CD14-positive monocyte (primary cell): ENCODE measurements at regions not wholly inside any gene's neighbourhood (a gene's known extent, or its start where the extent isn't known, plus 50 kb on each side); places are given as distances from the start of the nearest gene placed in this dataset.

Experiments
- DNase-seq, 3 donors: peaks; one replicate each; pipeline ENCODE4 v3.0.0-alpha.2; 2011 to 2022
- H2AFZ ChIP-seq: 2 replicates; pipeline ENCODE4 v1.6.0; 2012; ENCODE audit warnings: mild to moderate bottlenecking, low read depth, low read length, inconsistent platforms; ENCODE audit not compliant: insufficient read depth, poor library complexity, severe bottlenecking
- H3K27ac ChIP-seq, 2 donors: 1 replicate in 1 of 2; 2 replicates in 1 of 2; pipeline ENCODE4 v1.5.1; 2012 to 2013; ENCODE audit warnings: low read length in 2 of 2, control low read depth in 1 of 2, inconsistent platforms in 1 of 2, low read depth in 1 of 2, mild to moderate bottlenecking in 1 of 2
- H3K27me3 ChIP-seq, 2 donors: one replicate each; pipeline versions ENCODE4 v1.6.0 to v1.6.1; 2011 to 2013; ENCODE audit warnings: low read length in 2 of 2; ENCODE audit not compliant: control insufficient read depth in 2 of 2, insufficient read depth in 2 of 2
- H3K36me3 ChIP-seq, 2 donors: replicated peaks in 1 of 2; 1 replicate in 1 of 2; 2 replicates in 1 of 2; pipeline versions ENCODE4 v1.5.1 to v1.6.1; 2012 to 2013; ENCODE audit warnings: low read length in 2 of 2, control low read depth in 1 of 2, inconsistent platforms in 1 of 2, mild to moderate bottlenecking in 1 of 2; ENCODE audit not compliant: insufficient read depth in 2 of 2, control insufficient read depth in 1 of 2
- H3K4me1 ChIP-seq, 2 donors: 1 replicate in 1 of 2; 2 replicates in 1 of 2; pipeline versions ENCODE4 v1.5.1 to v1.6.1; 2012 to 2013; ENCODE audit warnings: low read length in 2 of 2, control low read depth in 1 of 2, inconsistent platforms in 1 of 2, mild to moderate bottlenecking in 1 of 2, moderate library complexity in 1 of 2; ENCODE audit not compliant: insufficient read depth in 2 of 2, control insufficient read depth in 1 of 2
- H3K4me2 ChIP-seq: replicated peaks from 2 replicates; pipeline ENCODE3; 2012; ENCODE audit warnings: low read length, moderate library complexity, mild to moderate bottlenecking; ENCODE audit not compliant: poor library complexity, severe bottlenecking; ENCODE audit errors: extremely low read depth
- H3K4me3 ChIP-seq, 3 experiments: fragments of 200-600 bp in 1 of 3; sonication (generic) in 1 of 3; replicated peaks in 1 of 3; 1 replicate in 2 of 3; 2 replicates in 1 of 3; pipeline ENCODE4 v1.5.1; 2011 to 2013; ENCODE audit warnings: low read length in 3 of 3, mild to moderate bottlenecking in 3 of 3, control low read depth in 2 of 3, low read depth in 2 of 3, inconsistent platforms in 1 of 3, moderate library complexity in 1 of 3
- H3K79me2 ChIP-seq: 2 replicates; pipeline ENCODE4 v1.6.0; 2012; ENCODE audit warnings: mild to moderate bottlenecking, control low read depth, inconsistent platforms, low read length, moderate library complexity; ENCODE audit not compliant: insufficient read depth
- H3K9ac ChIP-seq: 2 replicates; pipeline ENCODE4 v1.6.0; 2017; ENCODE audit warnings: low read length, mild to moderate bottlenecking; ENCODE audit not compliant: insufficient read depth, poor library complexity, severe bottlenecking
- H3K9me3 ChIP-seq, 2 donors: replicated peaks in 1 of 2; 1 replicate in 1 of 2; 2 replicates in 1 of 2; pipeline versions ENCODE4 v1.5.1 to v1.6.1; 2012 to 2013; ENCODE audit warnings: low read length in 2 of 2, control low read depth in 1 of 2; ENCODE audit not compliant: control insufficient read depth in 1 of 2, insufficient read depth in 1 of 2
- H4K20me1 ChIP-seq: 2 replicates; pipeline ENCODE4 v1.6.0; 2012; ENCODE audit warnings: mild to moderate bottlenecking, low read length, control low read depth, moderate library complexity; ENCODE audit not compliant: insufficient read depth
- H3K27ac Mint-ChIP-seq, 7 donors: one replicate each; pipeline ENCODE4 v1.8.0; 2020; ENCODE audit warnings: mild to moderate bottlenecking in 7 of 7, mixed read lengths in 7 of 7, moderate library complexity in 6 of 7, inconsistent platforms in 2 of 7
- H3K27me3 Mint-ChIP-seq, 3 donors: one replicate each; pipeline ENCODE4 v1.8.0; 2021 to 2022; ENCODE audit warnings: low read depth in 3 of 3, mild to moderate bottlenecking in 3 of 3, mixed read lengths in 3 of 3, moderate library complexity in 3 of 3, inconsistent platforms in 1 of 3
- H3K36me3 Mint-ChIP-seq, 2 donors: one replicate each; pipeline ENCODE4 v1.8.0; 2020; ENCODE audit warnings: mixed read lengths in 2 of 2, inconsistent platforms in 1 of 2, mild to moderate bottlenecking in 1 of 2
- H3K4me1 Mint-ChIP-seq: one replicate; pipeline ENCODE4 v1.8.0; 2020; ENCODE audit warnings: mild to moderate bottlenecking, mixed read lengths
- H3K4me3 Mint-ChIP-seq, 2 donors: one replicate each; pipeline ENCODE4 v1.8.0; 2020; ENCODE audit warnings: mild to moderate bottlenecking in 2 of 2, mixed read lengths in 2 of 2, moderate library complexity in 1 of 2
- H3K9me3 Mint-ChIP-seq, 7 donors: one replicate each; pipeline ENCODE4 v1.8.0; 2020 to 2022; ENCODE audit warnings: mixed read lengths in 7 of 7, mild to moderate bottlenecking in 6 of 7, moderate library complexity in 6 of 7, inconsistent platforms in 2 of 7
- CTCF ChIP-seq: fragments of 200-600 bp; IDR thresholded peaks from one replicate; pipeline ENCODE4 v1.8.0; 2022; ENCODE audit warnings: antibody characterized with exemption, mild to moderate bottlenecking
- WGBS: methylation state at CpG from one replicate; pipeline ENCODE4 v1.1.5; 2013; ENCODE audit warnings: missing lambda C conversion rate; ENCODE audit not compliant: insufficient coverage; 5-methylcytosine and 5-hydroxymethylcytosine counted together
- intact Hi-C, 2 donors: fragments of 100-400 bp; cut with micrococcal nuclease; formaldehyde crosslinking; loops; one replicate each; pipeline versions ENCODE4 v1.15.0 to v1.15.1; 2023

GRCh38 chr16:86877835-86878234 lies 299.5 kb downstream of the FOXL1 start:
- Histone ChIP-seq H3K27me3 (peaks cover 20 to 32% of the 10 kb centered on the region in 2 donors), H3K9me3 (peaks cover 4 to 10% of the 10 kb centered on the region in 2 donors), H3K27ac (no peak overlapping the region), H4K20me1 (no peaks in the 10 kb centered on the region), H3K9ac (no peak overlapping the region), H3K4me3 (no peak overlapping the region), H3K79me2 (no peaks in the 10 kb centered on the region), H3K36me3 (no peaks in the 10 kb centered on the region), H3K4me1 (no peaks in the 10 kb centered on the region), H2AFZ (no peak overlapping the region), H3K4me2 (no peak overlapping the region)
- no CpG with 5 or more reads among the region's 2 CpGs for WGBS
- H3K36me3 Mint-ChIP-seq = no peaks in the 10 kb centered on the region
- peak overlapping the region in 1 of 2 donors; percentile 58 for H3K4me3 Mint-ChIP-seq
- intact Hi-C loops = no loop called here
- H3K9me3 Mint-ChIP-seq = peaks cover 0 to 7% (median 2%) of the 10 kb centered on the region in 7 donors
- H3K4me1 Mint-ChIP-seq = no peaks in the 10 kb centered on the region
- no peak overlapping the region for H3K27ac Mint-ChIP-seq
- no peak for DNase-seq
- H3K27me3 Mint-ChIP-seq = peaks cover 34 to 50% (median 35%) of the 10 kb centered on the region in 3 donors
- no peak for TF ChIP-seq CTCF

- 14% methylated on average over 38 of the region's 38 CpGs for WGBS
- H3K9me3 ChIP-seq = peaks cover 0 to 10% of the 10 kb centered on the region in 2 donors
- intact Hi-C loops = no loop called here
- no peaks in the 10 kb centered on the region for H4K20me1 ChIP-seq
- no peak for TF ChIP-seq CTCF
- DNase-seq = no peak
- H3K4me1 Mint-ChIP-seq = no peaks in the 10 kb centered on the region
- peaks cover 0 to 7% (median 2%) of the 10 kb centered on the region in 7 donors for H3K9me3 Mint-ChIP-seq
- H3K36me3 Mint-ChIP-seq = no peaks in the 10 kb centered on the region
- peaks cover 34 to 50% (median 35%) of the 10 kb centered on the region in 3 donors for H3K27me3 Mint-ChIP-seq
- no peak overlapping the region for H3K27ac Mint-ChIP-seq
- H3K36me3 ChIP-seq = no peaks in the 10 kb centered on the region
- no peak overlapping the region for H3K9ac ChIP-seq
- H3K27me3 ChIP-seq = peaks cover 20 to 32% of the 10 kb centered on the region in 2 donors
- H3K4me3 ChIP-seq = no peak overlapping the region
- no peak overlapping the region for H3K4me2 ChIP-seq
- no peak overlapping the region for H2AFZ ChIP-seq
- peak overlapping the region in 1 of 2 donors; percentile 58 for H3K4me3 Mint-ChIP-seq
- H3K27ac ChIP-seq = no peak overlapping the region
- no peaks in the 10 kb centered on the region for H3K79me2 ChIP-seq
- H3K4me1 ChIP-seq = no peaks in the 10 kb centered on the region
Observed at GRCh38 chr16:86878236-86879080, 300.1 kb downstream of the FOXL1 start.
